ENCODE measurements at regions not wholly inside any gene's neighbourhood (a gene's known extent, or its start where the extent isn't known, plus 50 kb on each side); places are given as distances from the start of the nearest gene placed in this dataset.

DNA sequence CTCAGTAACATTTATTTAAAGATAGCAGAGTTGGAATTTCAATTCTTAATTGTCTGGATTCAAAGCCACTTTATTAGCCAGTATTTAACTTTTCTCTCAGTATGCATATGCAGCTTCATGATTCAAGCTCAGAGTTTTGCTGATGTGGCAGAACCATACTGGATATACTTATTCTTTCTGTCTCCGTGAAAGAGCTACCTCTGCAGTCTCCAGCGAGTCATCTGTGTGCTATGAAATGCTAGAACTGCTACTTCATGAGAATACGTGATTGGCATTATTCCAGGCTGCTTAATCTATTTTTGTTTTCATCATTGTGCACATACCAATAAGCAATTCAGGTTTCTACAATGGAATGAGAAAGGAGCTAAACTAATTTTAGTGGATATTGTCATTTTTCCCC lies 743.7 kb downstream of the C4orf33 start (continued):
- no peak for TF ChIP-seq PAX5 (IDR thresholded peaks at IDR 0.05; ENCODE audit: borderline replicate concordance, low read depth, low read length)
- TF ChIP-seq, protein P1, sequence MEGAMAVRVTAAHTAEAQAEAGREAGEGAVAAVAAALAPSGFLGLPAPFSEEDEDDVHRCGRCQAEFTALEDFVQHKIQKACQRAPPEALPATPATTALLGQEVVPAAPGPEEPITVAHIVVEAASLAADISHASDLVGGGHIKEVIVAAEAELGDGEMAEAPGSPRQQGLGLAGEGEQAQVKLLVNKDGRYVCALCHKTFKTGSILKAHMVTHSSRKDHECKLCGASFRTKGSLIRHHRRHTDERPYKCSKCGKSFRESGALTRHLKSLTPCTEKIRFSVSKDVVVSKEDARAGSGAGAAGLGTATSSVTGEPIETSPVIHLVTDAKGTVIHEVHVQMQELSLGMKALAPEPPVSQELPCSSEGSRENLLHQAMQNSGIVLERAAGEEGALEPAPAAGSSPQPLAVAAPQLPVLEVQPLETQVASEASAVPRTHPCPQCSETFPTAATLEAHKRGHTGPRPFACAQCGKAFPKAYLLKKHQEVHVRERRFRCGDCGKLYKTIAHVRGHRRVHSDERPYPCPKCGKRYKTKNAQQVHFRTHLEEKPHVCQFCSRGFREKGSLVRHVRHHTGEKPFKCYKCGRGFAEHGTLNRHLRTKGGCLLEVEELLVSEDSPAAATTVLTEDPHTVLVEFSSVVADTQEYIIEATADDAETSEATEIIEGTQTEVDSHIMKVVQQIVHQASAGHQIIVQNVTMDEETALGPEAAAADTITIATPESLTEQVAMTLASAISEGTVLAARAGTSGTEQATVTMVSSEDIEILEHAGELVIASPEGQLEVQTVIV (IDR thresholded peaks at IDR 0.05; ENCODE audit: borderline replicate concordance, partially characterized antibody): no peak
- TF ChIP-seq, protein P2, sequence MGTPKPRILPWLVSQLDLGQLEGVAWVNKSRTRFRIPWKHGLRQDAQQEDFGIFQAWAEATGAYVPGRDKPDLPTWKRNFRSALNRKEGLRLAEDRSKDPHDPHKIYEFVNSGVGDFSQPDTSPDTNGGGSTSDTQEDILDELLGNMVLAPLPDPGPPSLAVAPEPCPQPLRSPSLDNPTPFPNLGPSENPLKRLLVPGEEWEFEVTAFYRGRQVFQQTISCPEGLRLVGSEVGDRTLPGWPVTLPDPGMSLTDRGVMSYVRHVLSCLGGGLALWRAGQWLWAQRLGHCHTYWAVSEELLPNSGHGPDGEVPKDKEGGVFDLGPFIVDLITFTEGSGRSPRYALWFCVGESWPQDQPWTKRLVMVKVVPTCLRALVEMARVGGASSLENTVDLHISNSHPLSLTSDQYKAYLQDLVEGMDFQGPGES (IDR thresholded peaks at IDR 0.05): no peak
- TF ChIP-seq SMAD1 (IDR thresholded peaks at IDR 0.05; ENCODE audit: low read depth, partially characterized antibody): no peak
- no peak for TF ChIP-seq SIX5 (IDR thresholded peaks at IDR 0.05; ENCODE audit: low read depth, low read length, severe bottlenecking)
- no peak for TF ChIP-seq RCOR1 (conservative IDR thresholded peaks at IDR 0.05; ENCODE audit: low read depth, low read length)
- TF ChIP-seq STAT3 (IDR thresholded peaks at IDR 0.05; ENCODE audit: low read depth, low read length): no peak

DNA sequence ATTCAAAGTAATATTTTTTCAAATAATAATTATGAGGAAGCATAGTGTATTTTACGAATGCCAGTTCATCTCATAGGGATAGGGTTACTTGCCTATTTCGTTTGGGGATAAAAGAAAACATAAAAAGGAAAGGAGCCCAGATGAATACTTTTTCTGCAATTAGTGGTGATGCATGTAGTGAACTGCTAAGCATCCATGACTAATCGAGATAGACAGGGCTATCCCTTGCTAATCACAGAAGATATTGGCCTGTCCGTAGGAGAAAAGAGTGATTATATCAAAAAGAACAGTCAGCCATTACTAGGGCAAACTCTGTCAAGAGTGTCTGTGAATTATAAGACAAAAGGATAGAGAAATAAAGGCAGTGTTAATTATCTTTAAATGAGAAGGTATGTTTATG lies 746.1 kb downstream of the C4orf33 start:
- ATAC-seq (no peak), FAIRE-seq (no peak), DNase-seq (ENCODE audit: low read depth, low spot score) (no peak)
- ChIA-PET CTCF (no interaction called here), RAD21 (ENCODE audit: unreplicated experiment) (no interaction called here), POLR2A (no interaction called here), SMC1A (ENCODE audit: uncharacterized antibody, unreplicated experiment) (no interaction called here)
- Histone ChIP-seq H4K20me1 (ENCODE audit: control insufficient read depth, insufficient read depth) (no peaks in the 10 kb centered on the region), H3K4me3 (no peak overlapping the region), H3K4me1 (ENCODE audit: control insufficient read depth, insufficient read depth, low read length) (no peaks in the 10 kb centered on the region), H3K27ac (ENCODE audit: control insufficient read depth, insufficient read depth) (no peak overlapping the region), H2AFZ (ENCODE audit: control insufficient read depth, low read depth, low read length) (no peak overlapping the region), H3K36me3 (ENCODE audit: control insufficient read depth in 2 of 2, insufficient read depth in 2 of 2, low read length in 1 of 2) (no peaks in the 10 kb centered on the region), H3K9me3 (replicated peaks; ENCODE audit: control insufficient read depth, insufficient read depth, low read length) (no peaks in the 10 kb centered on the region), H3K4me2 (ENCODE audit: control insufficient read depth, insufficient read depth) (no peak overlapping the region), H3K79me2 (ENCODE audit: control insufficient read depth, insufficient read depth, low read length) (no peaks in the 10 kb centered on the region), H3K27me3 (replicated peaks in 1 of 2; ENCODE audit: control insufficient read depth in 2 of 2, insufficient read depth in 2 of 2, low read length in 1 of 2) (no peaks in the 10 kb centered on the region), H3K9ac (ENCODE audit: control insufficient read depth, insufficient read depth, low read length) (no peak overlapping the region)
- intact Hi-C loops (cut with micrococcal nuclease; ENCODE audit: unreplicated experiment): no loop called here
- WGBS (ENCODE audit: insufficient coverage, insufficient replicate concordance, low lambda C conversion rate, missing lambda C conversion rate): 5% methylated on average over 4 of the region's 4 CpGs
- TF ChIP-seq NFIC (IDR thresholded peaks at IDR 0.05; ENCODE audit: low read depth, low read length) (no peak), TCF3 (IDR thresholded peaks at IDR 0.05; ENCODE audit: borderline replicate concordance, insufficient read depth, low read depth, low read length) (no peak), RCOR1 (conservative IDR thresholded peaks at IDR 0.05; ENCODE audit: low read depth, low read length) (no peak), ATF3 (IDR thresholded peaks at IDR 0.05; ENCODE audit: borderline replicate concordance, extremely low read depth, low read depth, low read length) (no peak), FOS (IDR thresholded peaks at IDR 0.05; ENCODE audit: borderline replicate concordance, extremely low read depth, insufficient read length) (no peak), TCF7 (IDR thresholded peaks at IDR 0.05; ENCODE audit: borderline replicate concordance) (no peak), BACH1 (IDR thresholded peaks at IDR 0.05; ENCODE audit: borderline replicate concordance) (no peak)
- TF ChIP-seq, protein P3, sequence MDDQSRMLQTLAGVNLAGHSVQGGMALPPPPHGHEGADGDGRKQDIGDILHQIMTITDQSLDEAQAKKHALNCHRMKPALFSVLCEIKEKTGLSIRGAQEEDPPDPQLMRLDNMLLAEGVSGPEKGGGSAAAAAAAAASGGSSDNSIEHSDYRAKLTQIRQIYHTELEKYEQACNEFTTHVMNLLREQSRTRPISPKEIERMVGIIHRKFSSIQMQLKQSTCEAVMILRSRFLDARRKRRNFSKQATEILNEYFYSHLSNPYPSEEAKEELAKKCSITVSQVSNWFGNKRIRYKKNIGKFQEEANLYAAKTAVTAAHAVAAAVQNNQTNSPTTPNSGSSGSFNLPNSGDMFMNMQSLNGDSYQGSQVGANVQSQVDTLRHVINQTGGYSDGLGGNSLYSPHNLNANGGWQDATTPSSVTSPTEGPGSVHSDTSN (IDR thresholded peaks at IDR 0.05; ENCODE audit: insufficient replicate concordance, low read depth, low read length): no peak
- TF ChIP-seq, protein P4, sequence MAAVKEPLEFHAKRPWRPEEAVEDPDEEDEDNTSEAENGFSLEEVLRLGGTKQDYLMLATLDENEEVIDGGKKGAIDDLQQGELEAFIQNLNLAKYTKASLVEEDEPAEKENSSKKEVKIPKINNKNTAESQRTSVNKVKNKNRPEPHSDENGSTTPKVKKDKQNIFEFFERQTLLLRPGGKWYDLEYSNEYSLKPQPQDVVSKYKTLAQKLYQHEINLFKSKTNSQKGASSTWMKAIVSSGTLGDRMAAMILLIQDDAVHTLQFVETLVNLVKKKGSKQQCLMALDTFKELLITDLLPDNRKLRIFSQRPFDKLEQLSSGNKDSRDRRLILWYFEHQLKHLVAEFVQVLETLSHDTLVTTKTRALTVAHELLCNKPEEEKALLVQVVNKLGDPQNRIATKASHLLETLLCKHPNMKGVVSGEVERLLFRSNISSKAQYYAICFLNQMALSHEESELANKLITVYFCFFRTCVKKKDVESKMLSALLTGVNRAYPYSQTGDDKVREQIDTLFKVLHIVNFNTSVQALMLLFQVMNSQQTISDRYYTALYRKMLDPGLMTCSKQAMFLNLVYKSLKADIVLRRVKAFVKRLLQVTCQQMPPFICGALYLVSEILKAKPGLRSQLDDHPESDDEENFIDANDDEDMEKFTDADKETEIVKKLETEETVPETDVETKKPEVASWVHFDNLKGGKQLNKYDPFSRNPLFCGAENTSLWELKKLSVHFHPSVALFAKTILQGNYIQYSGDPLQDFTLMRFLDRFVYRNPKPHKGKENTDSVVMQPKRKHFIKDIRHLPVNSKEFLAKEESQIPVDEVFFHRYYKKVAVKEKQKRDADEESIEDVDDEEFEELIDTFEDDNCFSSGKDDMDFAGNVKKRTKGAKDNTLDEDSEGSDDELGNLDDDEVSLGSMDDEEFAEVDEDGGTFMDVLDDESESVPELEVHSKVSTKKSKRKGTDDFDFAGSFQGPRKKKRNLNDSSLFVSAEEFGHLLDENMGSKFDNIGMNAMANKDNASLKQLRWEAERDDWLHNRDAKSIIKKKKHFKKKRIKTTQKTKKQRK (IDR thresholded peaks at IDR 0.05; ENCODE audit: low read depth, low read length): no peak
- BruUV-seq (replicated peaks): no TSS peak
- in situ Hi-C loops (cut with MboI): no loop called here

All from GM12878 (cell line).